Left lobe of liver (tissue), 2 donors: ENCODE measurements at regions not wholly inside any gene's neighbourhood (a gene's known extent, or its start where the extent isn't known, plus 50 kb on each side); places are given as distances from the start of the nearest gene placed in this dataset.

Experiments used
- ATAC-seq: fragments of 200-7000 bp; cut with Tn5 transposase; one replicate; pipeline ENCODE4 v1.9.1; 2020; ENCODE audit warnings: mild to moderate bottlenecking, moderate library complexity
- DNase-seq: peaks from one replicate; pipeline ENCODE4 v3.0.0-alpha.2; 2020; ENCODE audit warnings: low spot score
- donor health status: DM: no; HTN: no; CAD: no; lungs with moderate emphysema.
- donor health status: DM: no; HTN: yes; CAD: no.

DNA sequence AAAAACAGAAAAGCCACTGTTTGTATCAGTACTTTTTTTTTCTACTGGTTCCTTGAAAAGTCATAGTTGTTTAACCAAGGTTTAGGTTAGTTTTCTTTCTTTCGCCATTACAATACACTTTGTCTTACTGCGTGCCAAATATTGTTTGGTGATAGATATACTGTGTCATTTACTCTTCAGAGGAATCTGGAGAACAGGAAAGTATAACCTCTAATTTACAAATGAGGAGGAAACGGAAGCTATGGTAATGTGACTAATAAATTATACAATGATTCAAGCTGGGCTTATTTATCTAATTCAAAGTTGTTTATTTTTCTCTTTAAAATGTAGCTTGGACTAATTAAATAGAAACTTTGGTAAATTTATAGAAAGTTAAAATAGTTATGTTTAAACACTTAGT is 96.2 kb upstream of the ROBO2 start:
- ATAC-seq (no peak), DNase-seq (no peak)

DNA sequence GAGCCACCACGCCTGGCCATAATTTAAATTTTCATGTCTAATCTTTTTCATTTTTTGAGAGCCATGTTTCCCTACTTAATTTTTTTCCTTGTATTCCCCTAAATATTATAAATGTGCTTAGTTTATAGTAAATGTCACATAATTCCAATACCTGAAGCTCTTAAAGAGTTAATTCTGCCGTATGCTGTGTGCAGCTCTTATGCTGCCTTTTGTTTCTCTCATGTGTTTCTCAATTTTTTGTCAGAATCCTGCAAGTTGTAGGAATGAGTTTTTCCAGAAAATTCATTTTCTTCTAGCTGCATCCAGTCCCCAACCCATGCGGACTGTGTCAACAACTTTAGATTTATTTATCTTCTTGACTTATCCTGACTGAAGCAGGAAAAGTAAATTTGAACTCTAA is 90.9 kb upstream of the ROBO2 start:
- peak; percentile 40 for ATAC-seq
- no peak for DNase-seq

DNA sequence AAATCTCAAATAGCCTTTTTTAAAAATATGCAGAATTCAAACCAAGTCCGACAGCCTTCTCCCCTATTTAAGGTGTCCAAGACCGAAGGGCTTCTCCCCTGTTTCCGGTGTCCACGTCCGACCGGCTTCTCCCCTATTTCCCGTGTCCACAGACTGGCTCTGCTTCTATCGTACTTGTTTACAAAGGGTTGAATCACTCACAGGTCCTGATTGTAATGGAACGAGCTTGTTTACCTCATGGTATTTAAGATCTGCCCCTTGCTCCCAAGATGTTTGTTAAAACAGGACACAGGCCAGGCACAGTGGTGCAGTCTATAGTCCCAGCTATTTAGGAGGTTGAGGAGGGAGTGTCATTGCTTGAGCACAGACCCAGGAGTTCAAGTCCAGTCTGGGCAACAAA is 90.4 kb upstream of the ROBO2 start:
- no peak for DNase-seq
- peak; percentile 69 for ATAC-seq

DNA sequence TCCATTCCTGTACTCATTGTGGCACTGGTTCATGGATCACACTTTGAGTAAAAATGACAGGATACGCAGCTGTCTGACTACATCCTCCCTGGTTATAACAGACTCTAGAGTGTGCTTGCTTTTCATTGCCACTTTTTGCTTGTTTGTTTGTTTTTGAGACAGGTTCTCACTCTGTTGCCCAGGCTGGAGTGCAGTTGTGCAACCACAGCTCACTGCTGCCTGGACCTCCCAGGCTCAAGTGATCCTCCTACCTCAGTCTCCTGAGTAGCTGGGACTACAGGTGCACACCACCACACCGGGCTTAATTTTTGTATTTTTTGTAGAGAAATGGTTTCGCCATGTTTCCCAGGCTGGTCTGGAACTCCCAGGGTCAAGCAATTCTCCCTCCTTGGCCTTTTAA is 89.3 kb upstream of the ROBO2 start:
- DNase-seq = no peak
- ATAC-seq = peak; percentile 37

DNA sequence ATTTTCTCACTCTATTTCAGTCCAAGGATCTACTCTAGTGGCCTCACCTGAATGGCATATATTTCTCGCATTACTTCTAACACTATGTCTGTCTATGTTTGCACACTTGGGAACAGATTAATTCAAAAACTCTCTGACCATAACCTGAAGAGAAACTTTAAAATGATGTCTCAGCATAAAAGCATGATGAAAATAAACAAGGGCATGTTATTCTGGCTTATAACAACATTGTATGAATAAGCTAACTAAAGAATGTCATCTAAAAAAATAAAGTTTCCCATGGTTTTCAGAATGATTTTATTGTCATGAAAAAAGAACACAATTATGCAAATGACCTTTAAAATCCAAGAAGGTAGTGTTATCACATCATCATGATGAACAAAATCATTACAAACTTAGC is 85.5 kb upstream of the ROBO2 start:
- no peak for ATAC-seq

DNA sequence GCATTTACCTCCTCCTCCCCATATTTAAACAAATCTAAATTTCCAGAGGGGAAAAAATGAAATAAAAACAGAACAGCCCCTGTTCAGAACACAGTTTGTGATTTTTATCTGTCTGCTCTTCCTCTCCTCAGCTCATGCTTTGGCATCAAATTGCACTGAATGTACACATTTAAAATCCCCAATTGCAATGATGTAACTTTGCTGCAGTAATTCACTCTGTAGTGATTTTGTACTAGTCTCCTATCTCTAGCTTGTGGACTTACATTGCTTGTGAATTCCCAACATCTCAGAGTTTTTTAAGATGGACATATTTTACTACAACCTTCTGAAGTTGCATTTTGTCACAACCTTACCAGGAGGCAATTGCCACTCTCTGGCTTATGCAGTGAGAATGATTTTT is 81.6 kb upstream of the ROBO2 start:
- ATAC-seq (no peak), DNase-seq (no peak)

More for the DNA sequence above, 85.5 kb upstream of the ROBO2 start:
- no peak for DNase-seq

DNA sequence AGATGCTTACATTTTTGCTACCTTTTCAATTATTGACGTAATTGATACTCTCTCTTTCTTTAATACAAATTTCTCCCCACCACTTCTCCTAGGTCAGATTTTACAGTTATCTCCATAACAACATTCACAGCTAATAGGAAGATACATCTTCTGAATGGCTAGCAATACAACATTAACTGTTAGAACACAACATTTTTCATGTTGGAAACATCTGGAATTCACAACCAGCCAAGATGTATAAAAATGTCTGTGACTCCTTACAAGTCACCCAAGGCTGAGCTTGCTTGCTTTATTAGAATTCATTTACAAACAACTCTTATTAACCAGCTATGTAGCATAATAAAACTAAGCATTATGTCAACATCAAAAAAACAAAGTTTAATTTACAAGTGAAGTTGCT is 81.0 kb upstream of the ROBO2 start:
- DNase-seq = no peak
- ATAC-seq = no peak

DNA sequence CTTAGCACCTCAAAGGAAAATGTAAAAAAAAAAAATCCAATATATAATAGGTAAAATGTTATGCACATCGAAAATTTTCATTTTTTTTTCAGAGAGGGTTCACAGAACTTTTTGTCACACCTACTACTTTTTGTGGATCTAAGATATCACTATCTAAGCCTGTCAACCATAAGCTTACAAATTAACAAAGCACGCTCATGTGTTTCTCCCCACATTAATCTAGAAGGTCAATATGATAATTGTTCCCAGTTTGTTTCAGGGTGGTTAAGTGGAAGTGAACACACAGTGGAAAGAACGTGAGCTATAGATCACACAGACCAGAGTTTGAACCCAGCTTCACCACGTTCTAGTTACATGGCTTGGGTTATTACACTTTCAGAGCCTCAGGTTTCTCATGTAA is 78.6 kb upstream of the ROBO2 start:
- DNase-seq (no peak), ATAC-seq (no peak)

DNA sequence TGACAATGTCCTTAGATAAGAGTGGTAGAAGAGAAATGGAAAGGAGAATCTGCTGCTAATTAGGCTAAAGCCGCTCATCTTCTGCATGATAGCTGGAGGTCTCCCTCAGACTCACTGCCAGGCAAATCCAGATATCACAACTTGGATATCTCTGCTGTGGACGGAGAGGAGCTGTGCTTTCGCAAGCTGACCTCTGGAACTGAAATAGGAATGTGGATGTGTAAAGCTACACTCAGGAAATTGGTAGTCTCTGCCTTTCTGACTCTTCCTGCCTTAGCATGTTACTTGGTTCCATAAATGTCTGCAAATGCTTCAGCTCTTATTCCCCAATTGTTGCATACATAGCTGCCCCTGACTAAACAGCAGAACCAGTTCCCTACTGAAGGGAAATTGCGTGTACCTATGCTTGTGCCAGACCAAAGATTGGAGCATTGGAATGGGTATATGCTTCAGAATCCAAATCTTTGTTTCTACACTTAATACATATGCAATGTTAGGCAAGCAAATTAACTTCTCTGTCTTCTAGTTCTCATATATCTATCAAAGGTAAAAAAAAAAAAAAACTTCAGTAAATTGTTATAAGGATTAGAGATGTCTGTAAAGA is 74.7 kb upstream of the ROBO2 start:
- peak; percentile 100 for ATAC-seq
- DNase-seq = peak; percentile 66

DNA sequence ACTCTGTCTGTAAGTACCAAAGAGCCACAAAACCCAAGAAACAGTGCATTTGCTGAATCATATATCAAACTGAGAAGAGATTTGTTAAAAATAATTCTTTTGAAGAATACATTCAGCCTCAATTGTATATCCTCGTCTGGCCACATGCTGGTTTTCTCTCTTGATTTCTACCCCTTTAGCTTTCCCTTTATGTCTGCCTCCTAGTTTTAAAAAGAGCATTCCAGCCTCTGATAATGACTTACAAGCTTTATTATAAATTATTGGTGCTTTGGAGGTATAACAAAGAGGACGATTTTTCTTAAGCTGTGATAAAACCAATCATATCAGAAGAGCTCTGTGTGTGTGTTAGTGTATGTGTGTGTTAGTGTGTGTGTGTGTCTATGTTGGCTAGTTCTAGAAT is 70.4 kb upstream of the ROBO2 start:
- ATAC-seq (no peak), DNase-seq (no peak)

DNA sequence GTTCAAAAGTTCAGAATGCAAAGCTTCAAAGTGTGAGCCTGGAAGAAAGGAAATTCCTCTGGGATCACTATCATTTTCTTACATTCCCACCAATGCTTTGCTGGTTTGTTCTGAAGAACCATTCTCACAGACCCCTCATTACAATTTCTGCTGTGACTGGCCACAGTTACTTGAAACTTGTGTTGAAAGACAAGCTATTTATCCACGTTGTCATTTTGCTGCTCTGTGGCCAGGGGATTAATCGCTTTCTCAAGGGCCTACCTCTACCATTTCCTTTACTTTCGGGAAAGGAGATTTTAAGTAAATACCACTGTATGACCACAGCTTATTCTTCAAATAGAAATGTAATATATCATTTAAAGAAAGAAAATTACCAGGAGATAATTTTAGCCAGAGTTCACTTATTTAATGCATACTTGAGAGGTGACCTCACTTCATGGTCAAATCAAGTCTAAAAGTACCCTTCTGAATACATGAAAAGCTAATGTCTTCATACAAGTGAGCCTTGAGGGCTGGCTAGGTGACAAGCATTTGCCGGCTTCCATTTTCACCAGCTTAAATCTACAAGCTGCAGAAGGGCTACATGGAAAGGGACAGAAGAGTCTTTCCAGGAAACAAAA is 69.8 kb upstream of the ROBO2 start:
- ATAC-seq (no peak), DNase-seq (no peak)

DNA sequence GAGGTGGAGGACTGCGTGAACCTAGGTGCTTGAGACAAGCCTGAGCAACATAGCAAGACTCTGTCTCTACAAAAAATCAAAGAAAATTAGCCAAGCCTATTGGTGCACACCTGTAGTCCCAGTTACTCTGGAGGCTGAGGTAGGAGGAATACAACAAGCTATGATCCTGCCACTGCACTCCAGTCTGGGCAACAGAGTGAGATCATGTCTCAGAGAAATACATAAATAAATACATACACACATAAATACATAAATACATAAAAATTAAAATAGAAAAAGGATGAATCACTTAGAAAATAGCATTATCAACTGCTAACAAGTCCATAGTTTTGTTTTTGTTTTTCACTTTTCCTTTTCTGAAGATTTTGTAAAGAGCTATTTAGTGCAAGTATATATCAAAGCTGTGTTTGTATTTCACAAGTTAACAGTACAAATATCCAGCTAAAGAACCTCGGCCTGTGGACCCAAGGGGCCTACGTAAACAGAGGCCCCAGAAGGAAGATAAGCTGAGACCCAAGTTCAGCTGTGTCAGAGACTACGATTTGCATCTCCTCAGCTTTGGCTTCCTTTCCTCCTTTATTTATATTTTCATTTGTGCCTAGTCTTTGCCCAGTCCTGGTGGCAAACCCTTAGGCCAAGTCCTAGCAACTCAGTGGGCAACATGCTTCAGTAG is 67.1 kb upstream of the ROBO2 start:
- ATAC-seq (no peak), DNase-seq (no peak)

DNA sequence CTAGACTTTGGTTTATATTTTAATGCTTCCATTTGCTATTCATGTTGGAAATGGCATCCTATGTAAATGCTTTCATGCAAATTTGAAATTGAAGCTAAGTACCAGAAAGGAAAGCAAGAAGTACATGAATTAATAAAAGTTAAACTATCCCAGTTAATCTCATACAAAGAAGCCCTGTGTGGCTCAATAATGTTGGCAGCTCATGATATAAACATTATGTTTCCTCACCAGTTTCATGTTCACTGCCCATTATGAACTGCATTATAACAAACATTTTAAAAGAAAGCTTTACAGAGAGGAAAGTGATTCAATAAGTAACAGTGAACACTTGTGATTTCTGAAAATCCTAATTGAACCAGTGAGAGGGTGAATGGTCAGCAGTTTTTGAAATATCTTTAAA is 62.9 kb upstream of the ROBO2 start:
- ATAC-seq (no peak), DNase-seq (no peak)

DNA sequence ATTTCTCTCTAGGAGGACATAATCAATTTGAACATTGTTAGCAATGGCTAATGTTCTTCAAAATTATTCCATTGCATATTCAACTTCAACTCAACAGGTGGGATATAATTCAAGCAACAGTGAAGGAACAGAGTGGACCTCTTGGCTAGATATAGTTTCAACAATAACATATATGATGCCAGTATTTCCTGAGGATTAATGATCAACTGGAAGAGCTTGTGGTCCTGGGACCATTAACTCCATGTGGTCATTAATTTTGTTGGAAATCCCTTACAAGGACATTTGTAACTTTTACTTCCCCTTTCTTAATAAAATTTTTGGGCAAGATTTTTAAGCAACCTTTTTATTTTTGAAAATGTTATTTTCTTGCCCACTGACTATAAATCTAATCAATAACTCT is 54.3 kb upstream of the ROBO2 start:
- no peak for DNase-seq

DNA sequence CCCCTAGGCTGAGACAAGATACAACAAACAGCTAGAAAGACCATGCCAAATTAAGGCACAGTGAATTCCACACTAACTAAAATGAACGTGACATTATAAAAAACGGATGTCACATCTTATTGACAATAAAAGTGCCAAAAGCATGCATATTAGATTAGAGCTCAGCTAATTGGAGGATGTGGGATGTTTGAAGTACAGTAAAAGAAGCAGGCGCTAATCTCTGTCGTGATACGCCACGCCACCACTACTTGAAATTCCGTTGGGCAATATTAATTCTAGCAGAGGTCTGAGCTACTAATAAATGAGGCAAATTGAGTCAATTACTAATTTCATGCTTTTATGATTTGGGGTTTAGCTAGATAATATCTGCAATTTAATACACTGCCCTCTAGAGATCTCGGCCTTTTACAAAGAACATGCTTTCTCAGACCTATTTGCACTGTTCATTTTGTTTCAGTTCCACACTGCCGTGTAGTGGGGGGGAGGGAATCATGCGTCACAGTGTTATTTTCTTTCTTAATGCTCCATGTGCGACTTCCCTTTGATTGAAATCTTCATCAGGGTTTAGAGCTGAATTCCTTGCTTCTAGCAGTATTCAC is 52.9 kb upstream of the ROBO2 start:
- ATAC-seq (peak; percentile 82), DNase-seq (no peak)

More for the DNA sequence above, 54.3 kb upstream of the ROBO2 start:
- ATAC-seq = no peak
